GM21619 (cell line): ENCODE measurements at regions not wholly inside any gene's neighbourhood (a gene's known extent, or its start where the extent isn't known, plus 50 kb on each side); places are given as distances from the start of the nearest gene placed in this dataset.

Experiments
- ATAC-seq: cut with Tn5 transposase; IDR thresholded peaks from one replicate; pipeline ENCODE4 v1.9.1; 2021; ENCODE audit not compliant: unreplicated experiment

- ATAC-seq: no peak
Measured at GRCh38 chr12:22981711-22982110, 356.7 kb downstream of the ETNK1 start.

- no peak for ATAC-seq
Measured at GRCh38 chr12:22982635-22983034, 357.7 kb downstream of the ETNK1 start.

GRCh38 chr12:22986997-22987396 is 362.0 kb downstream of the ETNK1 start:
- no peak for ATAC-seq

GRCh38 chr12:22990501-22990900 is 365.5 kb downstream of the ETNK1 start:
- ATAC-seq: no peak

- no peak for ATAC-seq
Measured at GRCh38 chr12:22991250-22991844, 366.4 kb downstream of the ETNK1 start.

- ATAC-seq: no peak
Measured at GRCh38 chr12:22993609-22994315, 368.8 kb downstream of the ETNK1 start.

- no peak for ATAC-seq
Measured at GRCh38 chr12:22994316-22994675, 369.3 kb downstream of the ETNK1 start.

GRCh38 chr12:23001487-23001886 is 376.5 kb downstream of the ETNK1 start:
- no peak for ATAC-seq

- ATAC-seq: no peak
Measured at GRCh38 chr12:23002381-23002780, 377.4 kb downstream of the ETNK1 start.

- no peak for ATAC-seq
Measured at GRCh38 chr12:23004473-23005020, 379.6 kb downstream of the ETNK1 start.

- no peak for ATAC-seq
Measured at GRCh38 chr12:23005387-23005786, 380.4 kb downstream of the ETNK1 start.

- ATAC-seq: no peak
Measured at GRCh38 chr12:23006413-23006812, 381.4 kb downstream of the ETNK1 start.

GRCh38 chr12:23008623-23009022 is 383.7 kb downstream of the ETNK1 start:
- ATAC-seq: no peak

- ATAC-seq: no peak
Measured at GRCh38 chr12:23014749-23015148, 389.8 kb downstream of the ETNK1 start.

- no peak for ATAC-seq
Measured at GRCh38 chr12:23025372-23026016, 400.5 kb downstream of the ETNK1 start.

- ATAC-seq: no peak
Measured at GRCh38 chr12:23028158-23028802, 403.3 kb downstream of the ETNK1 start.

- no peak for ATAC-seq
Measured at GRCh38 chr12:23029185-23029584, 404.2 kb downstream of the ETNK1 start.

- no peak for ATAC-seq
Measured at GRCh38 chr12:23039834-23040233, 414.9 kb downstream of the ETNK1 start.

- ATAC-seq: no peak
Measured at GRCh38 chr12:23041774-23042173, 416.8 kb downstream of the ETNK1 start.

- no peak for ATAC-seq
Measured at GRCh38 chr12:23043646-23044045, 418.7 kb downstream of the ETNK1 start.

- ATAC-seq: peak; percentile 77
Measured at GRCh38 chr12:23049180-23049579, 424.2 kb downstream of the ETNK1 start.

GRCh38 chr12:23055004-23055403 is 430.0 kb downstream of the ETNK1 start:
- no peak for ATAC-seq
